COR-L47 (cell line): ENCODE measurements at regions not wholly inside any gene's neighbourhood (a gene's known extent, or its start where the extent isn't known, plus 50 kb on each side); places are given as distances from the start of the nearest gene placed in this dataset.
A peak's percentile ranks its signal among the peaks of the same experiment; 100 is the strongest.

ENCODE experiments used
- DNase-seq: peaks from one replicate; lab custom pipeline; 2025; lab: John Stamatoyannopoulos, UW

DNA sequence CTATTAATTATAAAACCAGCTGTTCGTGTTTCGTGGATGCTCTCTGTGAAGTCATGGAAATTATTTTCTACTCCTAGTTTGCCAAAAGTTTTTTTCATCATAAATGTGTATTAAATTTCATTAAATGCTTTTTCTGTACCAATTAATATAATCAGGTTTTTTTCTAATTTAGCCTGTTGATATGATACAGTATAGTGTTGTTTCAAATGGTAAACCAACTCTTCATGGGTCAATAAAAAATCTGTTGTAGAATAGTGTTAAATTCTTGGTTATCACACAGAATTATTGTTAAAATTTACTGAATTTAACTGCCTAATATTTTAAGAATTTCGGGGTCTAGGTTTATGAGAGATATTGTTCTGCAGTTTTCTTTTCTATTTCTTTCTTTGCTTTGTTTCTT, 505.9 kb upstream of the MANEA start:
- no peak for DNase-seq

DNA sequence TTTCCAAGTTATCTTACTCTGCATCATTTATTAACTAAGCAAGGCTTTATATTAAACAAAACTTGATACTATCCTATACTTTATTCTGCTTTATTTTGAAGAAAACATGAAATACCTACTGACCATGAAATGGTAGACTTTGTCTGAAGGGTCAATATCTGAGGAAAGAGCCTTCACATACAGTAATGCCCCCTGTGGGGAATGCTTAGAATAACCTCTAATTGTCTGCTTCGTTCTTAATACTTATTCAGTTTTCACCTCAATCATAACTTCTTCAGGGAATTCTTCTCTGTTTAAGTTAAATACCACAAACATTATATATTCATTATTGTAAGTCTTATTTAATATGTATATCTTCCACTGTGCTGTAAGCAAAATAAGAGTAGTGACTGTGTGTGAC, 498.9 kb upstream of the MANEA start:
- DNase-seq = no peak

GRCh38 chr6:95081231-95081630, 496.1 kb upstream of the MANEA start:
- DNase-seq = no peak

GRCh38 chr6:95081949-95082348, 495.4 kb upstream of the MANEA start:
- no peak for DNase-seq

GRCh38 chr6:95083506-95083905, 493.8 kb upstream of the MANEA start:
- no peak for DNase-seq

DNA sequence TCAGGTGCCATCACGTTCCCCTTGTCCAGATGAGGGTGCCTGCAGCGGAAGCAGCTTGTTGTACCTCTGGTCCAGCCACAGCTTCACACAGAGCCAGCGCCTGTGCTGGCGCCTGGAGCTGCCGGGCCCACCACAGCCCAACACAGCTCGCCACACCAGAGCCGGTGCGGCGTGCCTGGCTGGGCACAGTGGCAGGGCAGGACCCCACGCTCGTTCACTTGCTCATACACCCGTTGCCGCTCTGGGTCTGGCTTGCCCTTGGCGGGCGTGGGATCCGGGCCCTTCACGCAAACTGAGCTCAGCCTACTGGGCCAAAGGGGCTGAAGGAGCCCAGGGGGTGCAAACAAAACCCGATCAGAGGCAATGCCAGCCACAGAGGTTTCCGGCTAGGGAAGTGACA, 492.5 kb upstream of the MANEA start:
- DNase-seq = no peak

DNA sequence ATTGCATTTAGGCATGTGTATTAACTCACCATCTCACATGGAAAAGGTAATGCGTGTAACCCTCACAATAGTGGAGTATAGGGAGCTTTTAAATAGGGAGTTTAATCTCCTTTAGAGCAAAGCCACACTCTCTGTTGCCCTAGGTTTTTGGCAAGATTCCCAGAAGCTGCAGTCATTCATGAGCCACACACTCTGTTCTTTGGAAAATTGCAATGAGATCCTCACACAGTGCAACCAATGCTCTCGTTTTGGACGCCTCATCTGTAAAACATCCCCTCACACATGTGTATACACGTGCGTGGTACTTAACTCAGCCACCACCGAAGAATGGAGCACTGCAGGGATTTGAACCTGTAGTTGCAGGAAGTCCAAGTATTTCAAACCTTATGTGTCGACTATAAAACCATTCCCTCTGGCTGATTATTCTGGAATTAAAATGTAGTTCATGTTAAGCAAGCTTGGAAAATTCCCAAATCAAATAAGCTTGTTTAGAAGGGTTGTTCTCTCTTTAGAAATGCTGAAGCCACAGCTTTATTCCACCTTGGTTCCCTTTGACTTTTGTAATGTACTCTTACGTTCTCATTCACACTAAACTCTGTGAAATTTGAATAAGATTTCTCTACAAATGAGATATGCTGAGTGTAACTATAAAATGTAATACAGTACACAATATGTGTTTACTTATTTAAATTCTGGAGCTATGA, 489.8 kb upstream of the MANEA start:
- peak; percentile 99 for DNase-seq

GRCh38 chr6:95091823-95092436, 485.4 kb upstream of the MANEA start:
- peak; percentile 84 for DNase-seq

DNA sequence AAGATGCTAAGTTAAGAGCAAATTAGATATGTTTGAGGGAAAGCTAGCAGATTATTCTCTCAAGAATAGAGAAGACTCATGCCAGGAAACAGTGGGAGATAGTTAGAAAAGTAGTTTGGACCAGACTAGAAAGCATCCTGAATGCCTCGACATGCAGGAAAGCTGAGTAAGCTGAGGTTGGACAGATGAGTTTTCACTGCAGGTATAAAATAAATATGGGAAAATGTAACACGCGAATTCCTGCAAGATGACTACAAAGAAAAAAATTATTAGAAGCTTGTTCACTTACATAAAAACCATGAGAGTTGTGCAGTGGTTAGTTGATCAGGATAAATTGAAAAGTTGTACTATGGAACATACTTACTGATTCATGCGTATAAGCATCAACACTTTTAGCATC, 484.2 kb upstream of the MANEA start:
- DNase-seq = no peak

DNA sequence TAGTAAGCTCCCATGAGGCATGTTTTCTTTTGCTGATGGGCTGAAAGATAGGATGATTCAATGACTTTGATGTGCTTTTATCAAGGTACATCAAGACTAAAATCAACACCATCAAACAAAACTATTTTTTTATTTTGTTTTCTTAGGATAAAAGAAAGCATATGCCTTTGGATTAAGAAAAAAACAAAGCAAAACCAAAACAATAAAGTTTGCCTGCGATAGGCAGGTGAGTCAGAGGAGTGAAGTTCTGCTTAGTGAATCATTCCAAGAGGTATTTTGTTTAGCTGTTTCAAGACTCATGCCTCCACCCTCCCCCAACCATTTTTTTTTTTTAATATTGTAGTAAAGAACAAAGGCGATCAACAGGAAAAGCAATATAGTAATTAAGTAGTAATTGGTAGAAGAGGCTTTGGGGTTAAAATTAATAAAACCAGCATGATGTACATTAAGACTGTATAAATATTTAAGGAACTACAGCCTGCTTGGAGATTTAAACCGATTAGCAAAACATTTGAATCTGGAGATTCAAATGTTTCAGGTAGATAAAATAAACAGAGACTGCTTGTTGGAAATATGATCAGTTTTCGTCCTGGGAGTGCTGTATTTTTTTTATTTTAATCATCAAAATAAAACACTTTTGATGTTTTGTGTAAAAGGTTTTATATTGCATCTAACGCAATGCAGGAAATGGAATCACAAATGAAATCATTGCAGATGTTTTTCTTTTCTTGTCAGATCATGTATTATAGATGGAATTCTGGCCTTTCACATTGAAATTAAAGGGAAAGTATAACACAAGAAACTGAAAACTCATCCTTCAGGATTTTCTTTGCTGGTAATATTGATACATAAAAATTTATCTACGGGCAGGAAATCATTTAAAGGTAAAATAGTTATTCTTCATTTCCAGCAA, 482.3 kb upstream of the MANEA start:
- DNase-seq = no peak

- no peak for DNase-seq
Measured at GRCh38 chr6:95095855-95096254, 481.5 kb upstream of the MANEA start.

DNA sequence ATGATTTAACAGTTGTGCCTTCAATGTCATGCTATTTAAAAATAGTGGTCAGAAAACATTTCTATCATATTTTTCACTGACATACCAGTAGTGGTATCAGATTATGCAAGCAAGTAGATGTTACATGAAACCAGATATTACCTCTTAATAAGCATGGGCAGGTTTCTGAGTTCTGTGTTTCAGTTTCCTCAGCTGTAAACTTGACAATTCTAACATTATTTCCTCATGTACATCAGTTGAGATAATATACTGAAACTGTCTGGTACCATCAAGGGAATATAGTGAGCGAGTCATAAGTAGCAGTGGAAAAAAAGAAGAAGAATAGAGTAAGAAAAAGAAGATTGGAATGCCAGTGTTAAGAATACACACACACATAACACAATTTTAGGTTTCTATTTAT, 477.9 kb upstream of the MANEA start:
- no peak for DNase-seq

DNA sequence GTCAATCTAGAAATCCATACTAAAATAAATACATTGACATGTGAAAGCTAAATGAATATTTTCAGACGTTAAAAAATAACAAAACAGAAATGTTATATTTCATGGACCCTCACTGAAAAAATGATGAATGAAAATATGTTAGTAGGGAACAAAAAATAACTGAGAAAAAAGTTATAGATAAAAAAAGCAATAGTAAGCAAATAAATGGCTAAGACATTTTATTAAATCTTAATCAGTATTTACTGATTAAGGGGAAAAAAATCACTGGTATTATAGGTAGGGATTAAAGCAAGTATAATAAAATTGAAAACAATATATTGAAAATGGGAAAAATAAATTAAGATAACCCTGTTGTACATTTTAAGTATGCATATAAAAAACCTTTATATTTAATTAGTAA, 468.1 kb upstream of the MANEA start:
- DNase-seq = no peak

- no peak for DNase-seq
Measured at GRCh38 chr6:95110767-95111166, 466.6 kb upstream of the MANEA start.

GRCh38 chr6:95117236-95117635, 460.1 kb upstream of the MANEA start:
- no peak for DNase-seq

DNA sequence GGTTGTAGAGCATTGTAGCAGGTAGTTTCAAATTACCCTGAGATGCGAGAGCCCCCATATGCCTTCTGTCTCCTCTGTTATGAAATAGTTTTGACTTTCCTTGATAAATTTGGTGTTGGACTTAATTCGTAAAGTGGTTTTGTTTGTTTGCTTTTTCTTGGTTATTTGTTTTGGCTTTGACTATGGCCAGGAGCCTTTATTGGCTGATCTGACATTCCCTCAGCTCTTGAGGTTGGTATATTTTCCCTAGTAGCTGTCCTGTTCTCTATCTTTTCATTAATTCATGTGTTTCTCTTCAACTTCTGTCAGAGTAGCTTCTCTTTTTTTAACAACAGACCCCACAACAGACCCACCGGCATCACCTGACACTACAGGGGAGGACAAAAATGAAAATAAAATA, 457.4 kb upstream of the MANEA start:
- no peak for DNase-seq

DNA sequence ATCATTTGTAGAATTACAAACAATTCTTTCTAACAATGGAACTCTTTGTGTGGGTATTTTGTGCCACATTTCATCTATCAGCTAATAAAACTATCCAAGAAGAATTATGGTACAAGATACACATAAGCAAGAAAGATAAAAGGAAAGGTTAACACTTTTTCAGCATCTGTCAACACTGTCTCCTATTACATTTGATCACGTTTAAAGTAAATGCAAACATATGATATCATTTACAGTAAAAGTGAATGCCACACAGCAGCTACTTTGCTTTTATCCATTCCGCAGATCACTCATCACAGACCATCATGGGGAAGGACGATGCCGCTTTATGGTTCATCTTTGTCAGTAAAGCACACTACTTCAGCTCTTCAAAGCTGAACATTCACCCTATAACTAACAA, 456.4 kb upstream of the MANEA start:
- no peak for DNase-seq

GRCh38 chr6:95127261-95127660, 450.1 kb upstream of the MANEA start:
- DNase-seq = no peak

- DNase-seq = no peak
Measured at GRCh38 chr6:95128439-95128838, 448.9 kb upstream of the MANEA start.

- no peak for DNase-seq
Measured at GRCh38 chr6:95128947-95129346, 448.4 kb upstream of the MANEA start.

DNA sequence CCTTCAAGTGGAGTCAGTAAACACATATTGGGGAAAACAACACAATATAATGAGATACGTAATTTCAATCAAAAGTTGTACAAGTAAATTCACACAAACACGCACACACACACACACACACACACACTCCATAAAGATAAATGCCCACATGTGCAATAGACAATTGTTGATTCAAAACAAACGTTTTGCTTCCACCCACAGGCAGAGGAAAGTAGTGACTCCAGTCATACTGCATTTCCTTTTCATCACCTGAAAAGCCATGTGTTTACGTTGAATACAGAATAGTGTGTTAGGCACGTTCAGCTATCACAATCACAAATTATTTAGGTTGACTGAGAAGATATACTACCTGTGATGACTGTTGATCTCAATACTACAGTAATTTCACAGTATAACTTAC, 443.8 kb upstream of the MANEA start:
- DNase-seq = peak; percentile 60

DNA sequence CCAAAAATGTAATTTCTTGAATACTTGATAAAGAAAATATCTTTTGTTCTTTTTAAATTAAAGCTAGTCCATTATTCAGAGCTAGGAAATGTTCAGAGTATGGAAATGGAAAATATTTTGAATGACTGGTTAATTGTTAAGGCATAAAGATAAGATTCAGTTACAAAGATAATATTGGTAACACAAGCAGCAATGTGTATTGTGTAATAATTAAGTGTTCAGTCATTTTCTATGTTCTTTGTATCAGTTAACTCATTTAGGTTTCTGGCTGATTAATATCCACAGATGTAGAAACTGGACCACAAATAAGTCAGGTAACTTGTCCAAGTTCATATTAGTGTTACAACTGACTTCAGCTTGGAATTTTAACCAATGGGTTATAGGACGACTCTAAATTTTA, 442.2 kb upstream of the MANEA start:
- no peak for DNase-seq

DNA sequence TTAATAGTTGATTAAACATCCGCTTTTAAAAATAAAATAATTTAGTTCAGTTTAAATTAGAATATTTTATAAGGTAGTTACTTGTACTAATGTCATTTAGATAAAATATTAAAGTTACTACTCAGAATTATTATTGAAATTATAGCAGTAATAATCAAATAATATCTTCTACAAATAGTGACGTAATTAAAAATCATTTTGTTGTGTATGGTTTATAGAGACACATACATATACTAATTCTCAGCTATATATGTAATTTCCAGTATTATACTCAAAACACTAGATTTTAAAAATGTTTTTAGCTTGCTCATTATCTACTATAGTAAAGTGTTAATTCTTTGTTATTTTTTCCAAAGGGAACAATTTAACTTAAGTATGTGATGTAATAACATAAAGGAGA, 435.2 kb upstream of the MANEA start:
- DNase-seq = no peak
